HG02885 (cell line): ENCODE measurements at regions not wholly inside any gene's neighbourhood (a gene's known extent, or its start where the extent isn't known, plus 50 kb on each side); places are given as distances from the start of the nearest gene placed in this dataset.
"Not testable (repeated sequence)": the region's sequence is repeated elsewhere in the genome, so short reads cannot be mapped to it uniquely, and the experiment has no call there.

Experiments
- ATAC-seq: cut with Tn5 transposase; IDR thresholded peaks from one replicate; pipeline ENCODE4 v1.9.1; 2021; ENCODE audit warnings: mild to moderate bottlenecking; ENCODE audit not compliant: unreplicated experiment, poor library complexity

DNA sequence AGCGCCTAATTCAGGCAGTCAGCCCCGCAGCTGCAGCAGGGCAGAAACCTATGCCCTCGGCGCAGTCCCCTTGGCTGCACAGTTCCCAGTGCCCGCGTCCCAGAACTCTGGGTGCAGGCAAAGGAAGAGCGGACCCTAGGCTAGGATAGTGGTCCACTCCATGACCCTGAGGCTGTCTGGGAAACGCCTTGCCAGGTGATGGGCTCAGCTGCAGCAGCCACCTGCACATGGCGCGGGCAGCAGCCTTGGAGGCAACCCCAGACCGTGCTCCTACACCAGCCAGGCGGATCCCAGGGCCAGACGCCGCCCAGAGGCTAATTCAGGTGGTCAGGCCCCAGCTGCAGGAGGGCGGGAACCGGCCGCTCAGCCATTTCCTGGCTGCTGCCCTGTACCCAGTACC lies 83.0 kb downstream of the POTEC start:
- not testable (repeated sequence) for ATAC-seq

- not testable (repeated sequence) for ATAC-seq
Measured at GRCh38 chr18:14459826-14460225, 83.6 kb downstream of the POTEC start.

- not testable (repeated sequence) for ATAC-seq
Measured at GRCh38 chr18:14458009-14458945, 85.1 kb downstream of the POTEC start.

- not testable (repeated sequence) for ATAC-seq
Measured at GRCh38 chr18:14450637-14451009, 92.8 kb downstream of the POTEC start.

DNA sequence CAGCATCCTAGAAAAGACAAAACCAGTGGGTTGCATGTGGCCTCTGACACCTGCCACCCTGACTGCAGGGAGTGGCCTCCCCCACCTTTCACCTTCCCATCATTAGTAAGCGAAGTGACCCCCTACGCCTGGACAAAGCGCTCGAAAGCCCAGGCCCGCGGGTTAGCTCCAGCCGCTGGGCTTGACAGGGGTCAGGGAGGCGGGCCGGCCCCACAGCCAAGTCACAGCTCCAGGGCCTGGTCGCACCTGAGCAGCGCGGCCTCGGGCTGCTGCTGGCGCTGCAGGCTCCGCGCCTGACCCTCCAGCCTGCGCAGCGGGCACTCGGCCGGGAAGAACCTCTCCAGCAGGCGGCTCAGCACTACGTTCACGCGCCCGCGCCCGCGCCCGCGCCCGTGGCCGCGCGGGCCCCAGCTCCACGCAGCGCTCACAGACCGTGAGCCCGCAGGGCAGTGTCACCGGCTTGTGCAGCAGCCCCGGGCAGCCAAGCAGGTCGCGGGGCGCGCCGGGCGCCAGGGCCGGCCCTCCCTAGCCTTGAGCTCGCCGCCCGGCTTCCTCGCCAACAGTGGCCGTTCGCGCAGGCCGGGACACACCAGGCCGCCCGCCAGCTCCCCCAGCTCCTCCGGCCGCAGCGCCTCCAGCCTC lies 93.3 kb downstream of the POTEC start:
- not testable (repeated sequence) for ATAC-seq

DNA sequence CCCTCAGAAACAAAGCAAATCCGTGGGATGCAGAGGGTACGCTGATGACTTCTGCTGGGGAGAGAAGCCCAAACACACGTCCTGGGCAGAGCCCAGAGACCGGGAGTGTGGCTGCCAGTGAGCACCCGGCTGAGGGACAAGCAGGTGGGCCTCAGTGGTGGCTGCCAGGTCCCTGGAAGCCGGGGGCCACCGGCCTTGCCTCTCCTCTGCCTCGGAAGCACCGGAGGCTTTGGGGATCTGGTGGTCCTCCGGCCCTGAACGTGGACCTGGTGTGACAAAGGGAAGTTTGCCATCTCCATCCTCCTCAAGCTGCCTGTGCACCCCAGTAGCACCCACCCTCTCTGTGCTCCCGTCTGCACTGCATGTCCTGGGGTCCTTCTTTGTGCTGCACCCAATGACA lies 94.3 kb downstream of the POTEC start:
- not testable (repeated sequence) for ATAC-seq

DNA sequence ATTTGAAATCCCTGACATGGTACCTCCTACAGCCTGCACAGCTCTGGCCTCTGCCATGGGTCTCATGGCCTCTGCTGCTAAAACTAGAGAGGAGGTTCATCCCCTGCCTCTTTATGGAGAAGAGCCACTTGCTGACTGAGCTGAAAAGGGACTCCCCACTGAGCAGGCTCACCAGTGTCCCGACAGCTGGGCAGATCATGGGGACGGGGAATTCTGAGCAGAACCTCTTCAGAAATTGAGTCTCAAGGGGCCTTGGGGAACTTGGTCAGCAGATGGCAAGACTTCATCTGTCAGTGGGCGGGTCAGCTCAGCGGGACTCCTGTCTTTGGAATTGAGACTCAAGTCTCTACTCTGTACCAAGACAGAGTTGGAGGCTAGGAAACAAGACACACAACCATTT lies 95.7 kb downstream of the POTEC start:
- not testable (repeated sequence) for ATAC-seq

- not testable (repeated sequence) for ATAC-seq
Measured at GRCh38 chr18:14435460-14435859, 107.9 kb downstream of the POTEC start.

- ATAC-seq: not testable (repeated sequence)
Measured at GRCh38 chr18:14432371-14432770, 111.0 kb downstream of the POTEC start.

GRCh38 chr18:14431031-14431521 lies 112.3 kb downstream of the POTEC start:
- ATAC-seq: not testable (repeated sequence)

DNA sequence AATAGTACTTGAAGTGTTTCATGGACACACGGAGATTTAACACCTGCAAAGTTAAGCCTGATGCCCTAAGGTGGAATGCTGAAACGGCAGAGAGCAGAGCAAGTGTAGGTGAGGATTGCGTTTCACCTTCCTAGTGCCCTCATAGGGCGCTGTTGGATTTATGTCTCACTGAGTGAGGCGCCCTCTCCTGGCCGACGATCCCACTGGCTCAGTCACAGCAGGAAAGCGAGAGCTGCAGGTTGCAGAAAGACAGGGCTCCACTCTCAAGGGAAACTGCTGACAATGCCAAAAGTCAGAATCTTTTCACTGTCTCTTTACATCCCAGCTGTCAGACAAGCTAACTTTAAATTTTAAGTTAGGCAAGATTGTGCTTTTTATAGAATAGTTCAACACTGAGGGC lies 127.6 kb downstream of the POTEC start:
- ATAC-seq: not testable (repeated sequence)

DNA sequence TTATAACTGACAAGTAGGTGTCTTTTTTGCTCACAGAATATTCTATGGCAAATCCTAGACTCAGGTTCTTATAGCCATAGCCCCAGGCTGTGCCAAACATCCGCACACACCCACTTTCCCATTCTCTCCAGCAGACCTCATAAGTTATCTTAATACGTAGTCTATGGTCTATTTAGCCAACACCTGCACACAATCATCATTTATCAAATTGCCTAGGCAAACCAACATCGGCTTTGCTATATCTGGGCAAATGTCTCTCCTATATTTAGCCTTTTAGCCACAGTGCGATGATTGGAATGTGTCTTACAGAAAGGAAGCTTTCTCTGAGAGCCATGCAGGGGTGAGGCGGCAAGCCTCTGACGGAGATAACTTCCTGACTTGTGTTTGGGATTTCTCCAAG lies 128.0 kb downstream of the POTEC start:
- ATAC-seq: not testable (repeated sequence)

- ATAC-seq: not testable (repeated sequence)
Measured at GRCh38 chr18:14395533-14395932, 147.9 kb downstream of the POTEC start.

GRCh38 chr18:14393563-14394103 lies 149.8 kb downstream of the POTEC start:
- not testable (repeated sequence) for ATAC-seq

DNA sequence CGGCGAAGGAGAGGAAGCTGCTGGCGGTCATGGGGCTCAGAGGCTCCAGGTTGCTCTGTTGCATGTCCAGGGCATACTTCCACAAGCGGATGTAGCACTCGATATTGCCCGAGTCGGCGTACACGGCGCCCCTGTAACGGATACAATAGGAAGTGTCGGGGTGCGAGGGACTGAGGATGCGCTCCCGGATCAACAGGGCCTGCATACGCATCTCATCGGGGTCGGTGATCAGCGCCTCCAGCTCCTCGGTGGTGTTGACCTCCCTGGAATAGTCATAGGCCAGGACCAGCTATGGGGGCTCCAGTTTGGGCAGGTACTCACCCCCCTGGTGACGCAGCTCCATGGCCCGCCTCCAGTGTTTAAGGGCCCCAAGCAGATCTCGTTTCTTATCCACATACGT lies 150.8 kb downstream of the POTEC start:
- not testable (repeated sequence) for ATAC-seq

DNA sequence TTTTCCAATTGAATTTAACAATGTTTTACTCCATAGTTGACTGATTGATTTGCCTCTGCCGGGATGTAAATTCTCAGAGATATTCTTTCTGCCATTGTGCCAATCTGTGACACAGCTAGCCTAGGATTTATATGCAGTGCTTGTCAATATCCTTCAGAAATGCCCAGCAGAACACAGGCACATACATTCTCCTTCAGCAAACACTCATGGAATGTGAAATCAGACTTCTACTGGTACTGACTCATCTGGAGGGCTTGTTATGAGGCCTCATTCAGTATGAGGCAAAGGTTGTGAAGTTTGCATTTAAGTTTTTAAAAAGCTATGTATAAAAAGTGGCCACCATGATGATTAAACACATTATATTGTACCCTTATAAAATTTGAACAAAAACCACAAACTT lies 158.4 kb downstream of the POTEC start:
- ATAC-seq: not testable (repeated sequence)

GRCh38 chr18:14382666-14383065 lies 160.7 kb downstream of the POTEC start:
- not testable (repeated sequence) for ATAC-seq

- not testable (repeated sequence) for ATAC-seq
Measured at GRCh38 chr18:14379489-14379888, 163.9 kb downstream of the POTEC start.

DNA sequence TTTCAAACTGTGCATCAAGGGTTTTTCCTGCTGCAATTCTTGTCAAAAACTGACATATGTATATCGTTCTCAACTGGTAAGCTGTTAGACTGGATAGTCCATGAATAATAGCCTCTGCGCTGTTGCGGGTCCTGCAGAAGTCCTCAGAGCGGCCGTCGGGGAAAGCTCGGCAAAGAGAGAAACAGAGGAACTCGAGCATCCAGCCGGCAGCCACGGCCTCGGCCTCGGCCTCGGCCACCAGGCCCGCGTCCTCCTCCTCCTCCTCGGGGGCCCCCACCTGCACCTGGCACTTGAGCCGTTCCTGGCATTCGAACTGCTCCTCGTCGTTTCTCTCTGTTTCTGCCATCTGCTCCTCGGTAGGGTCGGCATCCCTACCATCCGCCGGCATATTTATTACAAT lies 165.0 kb downstream of the POTEC start:
- not testable (repeated sequence) for ATAC-seq

DNA sequence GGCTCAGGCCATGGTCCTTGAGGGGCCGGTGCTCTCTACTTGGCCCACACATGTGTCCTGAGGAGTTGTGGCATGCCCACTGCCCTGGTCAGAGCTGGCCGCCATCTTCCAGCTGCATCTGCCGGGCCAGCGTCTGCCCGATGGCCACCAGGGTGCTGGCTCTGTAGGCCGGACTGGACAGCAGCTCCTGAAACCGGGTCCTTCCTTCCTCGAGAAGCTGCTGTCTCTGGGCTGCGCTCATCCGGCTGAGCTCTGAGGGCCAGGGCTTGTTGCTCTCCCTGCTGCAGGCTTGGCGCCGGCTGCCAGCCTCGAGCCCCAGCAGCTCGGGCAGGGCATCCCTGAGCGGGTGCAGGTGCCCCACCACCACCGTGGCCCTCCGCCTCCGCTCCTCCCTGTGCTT lies 182.1 kb downstream of the POTEC start:
- not testable (repeated sequence) for ATAC-seq
